SK-N-SH treated with all-trans-retinoic acid at 6 μM for 48 hours (cell line): ENCODE measurements at regions not wholly inside any gene's neighbourhood (a gene's known extent, or its start where the extent isn't known, plus 50 kb on each side); places are given as distances from the start of the nearest gene placed in this dataset.

Experiments
- ATAC-seq: fragments of 200-7000 bp; cut with Tn5 transposase; 3 replicates; pipeline ENCODE4 v1.9.1; 2020; ENCODE audit warnings: mild to moderate bottlenecking, moderate library complexity
- ARNTL ChIP-seq: fragments of 450-650 bp; formaldehyde crosslinking; IDR thresholded peaks from 2 replicates; pipeline ENCODE4 v1.5.0; 2020; ENCODE audit warnings: low read depth, mild to moderate bottlenecking, moderate library complexity, borderline replicate concordance
- BACH2 ChIP-seq: fragments of 250-450 bp; sonication (Bioruptor Pico); IDR thresholded peaks from 2 replicates; pipeline ENCODE4 v1.9.0; 2021; ENCODE audit warnings: mild to moderate bottlenecking, borderline replicate concordance
- CSDC2 ChIP-seq: fragments of 250-450 bp; sonication (Bioruptor Pico); IDR thresholded peaks from 2 replicates; pipeline ENCODE4 v1.5.0; 2020; ENCODE audit warnings: mild to moderate bottlenecking, moderate library complexity
- ESRRG ChIP-seq: fragments of 250-450 bp; sonication (Bioruptor Pico); IDR thresholded peaks from 2 replicates; pipeline ENCODE4 v1.6.1; 2021; ENCODE audit warnings: mild to moderate bottlenecking
- ISL1 ChIP-seq: fragments of 250-450 bp; sonication (Bioruptor Pico); IDR thresholded peaks from 2 replicates; pipeline ENCODE4 v2.1.2; 2022; ENCODE audit warnings: mild to moderate bottlenecking, moderate library complexity
- OSR1 ChIP-seq: fragments of 250-450 bp; sonication (Bioruptor Pico); IDR thresholded peaks from 2 replicates; pipeline ENCODE4 v1.8.0; 2022; ENCODE audit warnings: moderate library complexity, mild to moderate bottlenecking, inconsistent platforms
- PPARA ChIP-seq: fragments of 250-450 bp; sonication (Bioruptor Pico); IDR thresholded peaks from 2 replicates; pipeline ENCODE4 v1.5.0; 2020; ENCODE audit warnings: mild to moderate bottlenecking, borderline replicate concordance
- RARB ChIP-seq: fragments of 250-450 bp; sonication (Bioruptor Pico); IDR thresholded peaks from 2 replicates; pipeline ENCODE4 v1.8.0; 2021; ENCODE audit warnings: mild to moderate bottlenecking, moderate library complexity
- SNAI2 ChIP-seq: fragments of 250-450 bp; sonication (Bioruptor Pico); IDR thresholded peaks from 2 replicates; pipeline ENCODE4 v1.5.0; 2020; ENCODE audit warnings: mild to moderate bottlenecking, moderate library complexity
- TOX ChIP-seq: fragments of 250-450 bp; sonication (Bioruptor Pico); IDR thresholded peaks from 2 replicates; pipeline ENCODE4 v1.8.0; 2021; ENCODE audit warnings: mild to moderate bottlenecking, moderate library complexity, borderline replicate concordance
- ZC3H10 ChIP-seq: fragments of 250-450 bp; sonication (Bioruptor Pico); IDR thresholded peaks from 2 replicates; pipeline ENCODE4 v1.5.1; 2021; ENCODE audit warnings: mild to moderate bottlenecking, moderate library complexity
- ZFP30 ChIP-seq: fragments of 450-650 bp; formaldehyde crosslinking; IDR thresholded peaks from 2 replicates; pipeline ENCODE4 v1.5.0; 2022; ENCODE audit warnings: mild to moderate bottlenecking, moderate library complexity
- ZNF565 ChIP-seq: fragments of 450-650 bp; formaldehyde crosslinking; conservative IDR thresholded peaks from 2 replicates; pipeline ENCODE4 v1.5.0; 2020; ENCODE audit warnings: low read depth, mild to moderate bottlenecking, moderate library complexity
- TF ChIP-seq, protein P1 (sequence below): fragments of 250-450 bp; sonication (Bioruptor Pico); IDR thresholded peaks from 2 replicates; pipeline ENCODE4 v1.5.1; 2021; ENCODE audit warnings: mild to moderate bottlenecking, moderate library complexity
- TF ChIP-seq, protein P2 (sequence below): fragments of 250-450 bp; sonication (Bioruptor Pico); IDR thresholded peaks from 2 replicates; pipeline ENCODE4 v1.5.1; 2020; ENCODE audit warnings: low read depth, mild to moderate bottlenecking, moderate library complexity
- TF ChIP-seq, protein P3 (sequence below): fragments of 250-450 bp; sonication (Bioruptor Pico); IDR thresholded peaks from 2 replicates; pipeline ENCODE4 v1.8.0; 2021; ENCODE audit warnings: low read depth, mild to moderate bottlenecking, moderate library complexity, borderline replicate concordance
- TF ChIP-seq, protein P4 (sequence below): fragments of 250-450 bp; sonication (Bioruptor Pico); IDR thresholded peaks from 2 replicates; pipeline ENCODE4 v1.5.0; 2020; ENCODE audit warnings: mild to moderate bottlenecking, moderate library complexity

DNA sequence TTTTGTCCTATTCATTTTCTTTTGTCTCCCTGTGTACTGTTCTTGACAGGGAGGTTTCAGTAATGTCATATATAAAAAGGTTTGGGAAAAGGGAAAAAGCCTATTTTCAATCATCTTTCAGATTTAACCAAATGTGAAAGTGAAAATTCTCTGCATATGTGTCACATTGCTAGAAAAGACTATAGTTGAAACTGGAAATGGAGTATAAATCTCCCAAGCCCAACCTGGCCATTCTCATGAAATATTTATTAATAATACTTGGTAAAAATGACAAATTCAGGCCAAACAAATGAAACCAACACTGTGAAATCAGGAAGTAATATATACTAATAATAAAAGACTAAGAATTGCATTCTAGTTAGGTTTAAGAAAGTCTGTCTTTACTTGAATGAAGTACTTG lies 1129.2 kb downstream of the SLC16A7 start:
- no peak for ATAC-seq
- TF ChIP-seq ZFP30 (CRISPR knock-in tag) (no peak), ZC3H10 (CRISPR knock-in tag) (no peak), ZNF565 (CRISPR knock-in tag) (no peak), ARNTL (CRISPR knock-in tag) (no peak), CSDC2 (CRISPR knock-in tag) (no peak), ESRRG (no peak), ISL1 (CRISPR knock-in tag) (no peak), BACH2 (no peak)
- TF ChIP-seq, protein P1, sequence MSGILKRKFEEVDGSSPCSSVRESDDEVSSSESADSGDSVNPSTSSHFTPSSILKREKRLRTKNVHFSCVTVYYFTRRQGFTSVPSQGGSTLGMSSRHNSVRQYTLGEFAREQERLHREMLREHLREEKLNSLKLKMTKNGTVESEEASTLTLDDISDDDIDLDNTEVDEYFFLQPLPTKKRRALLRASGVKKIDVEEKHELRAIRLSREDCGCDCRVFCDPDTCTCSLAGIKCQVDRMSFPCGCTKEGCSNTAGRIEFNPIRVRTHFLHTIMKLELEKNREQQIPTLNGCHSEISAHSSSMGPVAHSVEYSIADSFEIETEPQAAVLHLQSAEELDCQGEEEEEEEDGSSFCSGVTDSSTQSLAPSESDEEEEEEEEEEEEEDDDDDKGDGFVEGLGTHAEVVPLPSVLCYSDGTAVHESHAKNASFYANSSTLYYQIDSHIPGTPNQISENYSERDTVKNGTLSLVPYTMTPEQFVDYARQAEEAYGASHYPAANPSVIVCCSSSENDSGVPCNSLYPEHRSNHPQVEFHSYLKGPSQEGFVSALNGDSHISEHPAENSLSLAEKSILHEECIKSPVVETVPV (CRISPR knock-in tag), result no peak
- TF ChIP-seq, protein P2, sequence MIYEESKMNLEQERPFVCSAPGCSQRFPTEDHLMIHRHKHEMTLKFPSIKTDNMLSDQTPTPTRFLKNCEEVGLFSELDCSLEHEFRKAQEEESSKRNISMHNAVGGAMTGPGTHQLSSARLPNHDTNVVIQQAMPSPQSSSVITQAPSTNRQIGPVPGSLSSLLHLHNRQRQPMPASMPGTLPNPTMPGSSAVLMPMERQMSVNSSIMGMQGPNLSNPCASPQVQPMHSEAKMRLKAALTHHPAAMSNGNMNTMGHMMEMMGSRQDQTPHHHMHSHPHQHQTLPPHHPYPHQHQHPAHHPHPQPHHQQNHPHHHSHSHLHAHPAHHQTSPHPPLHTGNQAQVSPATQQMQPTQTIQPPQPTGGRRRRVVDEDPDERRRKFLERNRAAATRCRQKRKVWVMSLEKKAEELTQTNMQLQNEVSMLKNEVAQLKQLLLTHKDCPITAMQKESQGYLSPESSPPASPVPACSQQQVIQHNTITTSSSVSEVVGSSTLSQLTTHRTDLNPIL (CRISPR knock-in tag), result no peak

DNA sequence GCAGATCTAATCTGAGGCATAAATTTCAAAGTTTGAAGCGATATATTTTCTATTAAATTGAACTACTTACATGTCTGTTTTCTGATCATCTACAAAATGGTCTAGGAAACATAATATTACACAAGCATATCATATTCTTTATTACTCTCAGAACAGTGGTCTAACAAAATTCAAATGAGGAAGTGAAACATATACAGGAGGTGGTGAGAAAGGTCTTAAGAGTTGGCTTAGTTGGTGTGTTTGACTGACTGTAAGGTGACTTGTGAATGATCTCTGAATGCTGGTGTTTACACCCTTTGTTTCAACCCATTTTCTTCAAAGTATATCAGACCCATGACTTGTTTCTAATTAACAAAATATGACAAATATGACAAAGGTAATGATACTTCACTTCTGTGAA lies 1156.8 kb downstream of the SLC16A7 start:
- no peak for ATAC-seq
- TF ChIP-seq ESRRG, result no peak
- TF ChIP-seq, protein P2 (CRISPR knock-in tag), result no peak
- TF ChIP-seq, protein P3, sequence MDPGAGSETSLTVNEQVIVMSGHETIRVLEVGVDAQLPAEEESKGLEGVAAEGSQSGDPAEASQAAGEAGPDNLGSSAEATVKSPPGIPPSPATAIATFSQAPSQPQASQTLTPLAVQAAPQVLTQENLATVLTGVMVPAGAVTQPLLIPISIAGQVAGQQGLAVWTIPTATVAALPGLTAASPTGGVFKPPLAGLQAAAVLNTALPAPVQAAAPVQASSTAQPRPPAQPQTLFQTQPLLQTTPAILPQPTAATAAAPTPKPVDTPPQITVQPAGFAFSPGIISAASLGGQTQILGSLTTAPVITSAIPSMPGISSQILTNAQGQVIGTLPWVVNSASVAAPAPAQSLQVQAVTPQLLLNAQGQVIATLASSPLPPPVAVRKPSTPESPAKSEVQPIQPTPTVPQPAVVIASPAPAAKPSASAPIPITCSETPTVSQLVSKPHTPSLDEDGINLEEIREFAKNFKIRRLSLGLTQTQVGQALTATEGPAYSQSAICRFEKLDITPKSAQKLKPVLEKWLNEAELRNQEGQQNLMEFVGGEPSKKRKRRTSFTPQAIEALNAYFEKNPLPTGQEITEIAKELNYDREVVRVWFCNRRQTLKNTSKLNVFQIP (CRISPR knock-in tag), result no peak
- no peak for TF ChIP-seq SNAI2 (CRISPR knock-in tag)
- no peak for TF ChIP-seq CSDC2 (CRISPR knock-in tag)
- no peak for TF ChIP-seq OSR1 (CRISPR knock-in tag)
- no peak for TF ChIP-seq ZFP30 (CRISPR knock-in tag)
- no peak for TF ChIP-seq ARNTL (CRISPR knock-in tag)
- TF ChIP-seq ZC3H10 (CRISPR knock-in tag), result no peak
- TF ChIP-seq, protein P1 (CRISPR knock-in tag), result no peak
- TF ChIP-seq, protein P4, sequence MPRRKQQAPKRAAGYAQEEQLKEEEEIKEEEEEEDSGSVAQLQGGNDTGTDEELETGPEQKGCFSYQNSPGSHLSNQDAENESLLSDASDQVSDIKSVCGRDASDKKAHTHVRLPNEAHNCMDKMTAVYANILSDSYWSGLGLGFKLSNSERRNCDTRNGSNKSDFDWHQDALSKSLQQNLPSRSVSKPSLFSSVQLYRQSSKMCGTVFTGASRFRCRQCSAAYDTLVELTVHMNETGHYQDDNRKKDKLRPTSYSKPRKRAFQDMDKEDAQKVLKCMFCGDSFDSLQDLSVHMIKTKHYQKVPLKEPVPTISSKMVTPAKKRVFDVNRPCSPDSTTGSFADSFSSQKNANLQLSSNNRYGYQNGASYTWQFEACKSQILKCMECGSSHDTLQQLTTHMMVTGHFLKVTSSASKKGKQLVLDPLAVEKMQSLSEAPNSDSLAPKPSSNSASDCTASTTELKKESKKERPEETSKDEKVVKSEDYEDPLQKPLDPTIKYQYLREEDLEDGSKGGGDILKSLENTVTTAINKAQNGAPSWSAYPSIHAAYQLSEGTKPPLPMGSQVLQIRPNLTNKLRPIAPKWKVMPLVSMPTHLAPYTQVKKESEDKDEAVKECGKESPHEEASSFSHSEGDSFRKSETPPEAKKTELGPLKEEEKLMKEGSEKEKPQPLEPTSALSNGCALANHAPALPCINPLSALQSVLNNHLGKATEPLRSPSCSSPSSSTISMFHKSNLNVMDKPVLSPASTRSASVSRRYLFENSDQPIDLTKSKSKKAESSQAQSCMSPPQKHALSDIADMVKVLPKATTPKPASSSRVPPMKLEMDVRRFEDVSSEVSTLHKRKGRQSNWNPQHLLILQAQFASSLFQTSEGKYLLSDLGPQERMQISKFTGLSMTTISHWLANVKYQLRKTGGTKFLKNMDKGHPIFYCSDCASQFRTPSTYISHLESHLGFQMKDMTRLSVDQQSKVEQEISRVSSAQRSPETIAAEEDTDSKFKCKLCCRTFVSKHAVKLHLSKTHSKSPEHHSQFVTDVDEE (CRISPR knock-in tag), result no peak
- no peak for TF ChIP-seq PPARA (CRISPR knock-in tag)

DNA sequence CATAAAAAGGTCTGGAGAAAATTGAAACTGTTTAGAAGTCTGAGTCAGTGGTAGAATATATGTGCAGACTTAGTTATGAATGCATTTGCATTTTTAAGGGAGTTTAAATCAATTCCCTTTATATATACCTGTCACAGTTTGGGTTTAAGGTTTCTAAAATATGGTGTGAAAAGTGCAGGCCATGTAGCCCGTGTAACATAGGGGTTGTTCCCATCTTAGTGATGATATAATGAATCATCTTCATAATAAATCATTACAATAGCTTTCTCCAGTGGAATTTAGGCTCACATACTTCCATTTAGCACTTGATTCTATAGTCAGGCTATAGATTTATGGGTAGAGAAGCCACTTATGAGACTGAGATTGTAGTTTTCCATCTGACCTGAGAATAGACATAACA lies 1162.4 kb downstream of the SLC16A7 start:
- no peak for ATAC-seq

More for the DNA sequence above, 1162.4 kb downstream of the SLC16A7 start:
- no peak for TF ChIP-seq ZNF565 (CRISPR knock-in tag)
- TF ChIP-seq, protein P2 (CRISPR knock-in tag), result no peak
- TF ChIP-seq TOX (CRISPR knock-in tag), result no peak
- TF ChIP-seq RARB (CRISPR knock-in tag), result no peak
